Activated B cell treated with CpG ODN at 0.5 μM for 24 hours (primary cell): ENCODE measurements at regions not wholly inside any gene's neighbourhood (a gene's known extent, or its start where the extent isn't known, plus 50 kb on each side); places are given as distances from the start of the nearest gene placed in this dataset.

Experiments used
- ATAC-seq: fragments of 200-7000 bp; cut with Tn5 transposase; one replicate; pipeline ENCODE4 v1.10.0; 2021; ENCODE audit warnings: low read depth, mild to moderate bottlenecking, moderate library complexity
- CTCF ChIA-PET: fragments of 350-600 bp; sonication (Branson Sonifier 250); formaldehyde crosslinking; loops from one replicate; lab custom pipeline; 2021; ENCODE audit warnings: antibody characterized with exemption; lab: Charles Lee
- POLR2A ChIA-PET: fragments of 350-600 bp; sonication (Branson Sonifier 250); formaldehyde crosslinking; loops from one replicate; lab custom pipeline; 2021; ENCODE audit warnings: antibody characterized with exemption; lab: Charles Lee
- DNase-seq: peaks from one replicate; pipeline ENCODE4 v3.0.0; 2022
- H3K27ac Mint-ChIP-seq: one replicate; pipeline ENCODE4 v1.8.0; 2020; ENCODE audit warnings: mixed read lengths
- H3K27me3 Mint-ChIP-seq: one replicate; pipeline ENCODE4 v1.8.0; 2021; ENCODE audit warnings: mixed read lengths
- H3K36me3 Mint-ChIP-seq: one replicate; pipeline ENCODE4 v1.8.0; 2021; ENCODE audit warnings: low read depth, mixed read lengths
- H3K4me1 Mint-ChIP-seq: one replicate; pipeline ENCODE4 v1.8.0; 2021; ENCODE audit warnings: mixed read lengths
- H3K4me3 Mint-ChIP-seq: one replicate; pipeline ENCODE4 v1.8.0; 2020; ENCODE audit warnings: mild to moderate bottlenecking, mixed read lengths
- H3K9me3 Mint-ChIP-seq: one replicate; pipeline ENCODE4 v1.8.0; 2020; ENCODE audit warnings: mixed read lengths
- intact Hi-C: fragments of 100-400 bp; cut with micrococcal nuclease; formaldehyde crosslinking; loops from one replicate; pipeline ENCODE4 v1.15.1; 2024
- TF ChIP-seq, protein P1 (sequence below): fragments of 200-600 bp; IDR thresholded peaks from one replicate; pipeline ENCODE4 v1.8.0; 2022; ENCODE audit warnings: antibody characterized with exemption, mild to moderate bottlenecking

DNA sequence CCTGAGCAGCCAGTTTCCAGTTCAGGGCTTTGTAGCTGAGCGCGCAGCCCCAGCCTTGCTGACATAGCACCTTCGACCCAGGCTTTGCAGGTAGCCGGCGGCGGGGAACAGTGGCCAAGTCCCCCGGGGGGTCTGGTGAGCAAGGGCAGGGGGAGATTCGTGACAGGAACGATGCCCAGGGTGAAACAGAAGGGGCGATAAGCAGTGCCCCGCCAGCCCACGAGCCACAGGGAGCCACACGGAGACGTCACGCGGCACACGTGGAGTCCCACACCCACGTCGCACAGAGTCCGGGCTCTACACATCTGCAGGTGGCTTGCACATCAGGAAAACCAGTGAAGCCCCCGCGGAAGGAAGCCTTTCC is 127.2 kb downstream of the SOX1 start:
- no peak for DNase-seq
- ChIA-PET POLR2A (no interaction called here), CTCF (no interaction called here)
- H3K27ac Mint-ChIP-seq, result no peak overlapping the region
- no peaks in the 10 kb centered on the region for H3K27me3 Mint-ChIP-seq
- no peaks in the 10 kb centered on the region for H3K4me1 Mint-ChIP-seq
- ATAC-seq, result no peak
- TF ChIP-seq, protein P1, sequence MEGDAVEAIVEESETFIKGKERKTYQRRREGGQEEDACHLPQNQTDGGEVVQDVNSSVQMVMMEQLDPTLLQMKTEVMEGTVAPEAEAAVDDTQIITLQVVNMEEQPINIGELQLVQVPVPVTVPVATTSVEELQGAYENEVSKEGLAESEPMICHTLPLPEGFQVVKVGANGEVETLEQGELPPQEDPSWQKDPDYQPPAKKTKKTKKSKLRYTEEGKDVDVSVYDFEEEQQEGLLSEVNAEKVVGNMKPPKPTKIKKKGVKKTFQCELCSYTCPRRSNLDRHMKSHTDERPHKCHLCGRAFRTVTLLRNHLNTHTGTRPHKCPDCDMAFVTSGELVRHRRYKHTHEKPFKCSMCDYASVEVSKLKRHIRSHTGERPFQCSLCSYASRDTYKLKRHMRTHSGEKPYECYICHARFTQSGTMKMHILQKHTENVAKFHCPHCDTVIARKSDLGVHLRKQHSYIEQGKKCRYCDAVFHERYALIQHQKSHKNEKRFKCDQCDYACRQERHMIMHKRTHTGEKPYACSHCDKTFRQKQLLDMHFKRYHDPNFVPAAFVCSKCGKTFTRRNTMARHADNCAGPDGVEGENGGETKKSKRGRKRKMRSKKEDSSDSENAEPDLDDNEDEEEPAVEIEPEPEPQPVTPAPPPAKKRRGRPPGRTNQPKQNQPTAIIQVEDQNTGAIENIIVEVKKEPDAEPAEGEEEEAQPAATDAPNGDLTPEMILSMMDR, result no peak
- intact Hi-C loops, result no loop called here
- H3K36me3 Mint-ChIP-seq, result no peaks in the 10 kb centered on the region
- peaks cover 2% of the 10 kb centered on the region for H3K9me3 Mint-ChIP-seq
- H3K4me3 Mint-ChIP-seq, result no peak overlapping the region

DNA sequence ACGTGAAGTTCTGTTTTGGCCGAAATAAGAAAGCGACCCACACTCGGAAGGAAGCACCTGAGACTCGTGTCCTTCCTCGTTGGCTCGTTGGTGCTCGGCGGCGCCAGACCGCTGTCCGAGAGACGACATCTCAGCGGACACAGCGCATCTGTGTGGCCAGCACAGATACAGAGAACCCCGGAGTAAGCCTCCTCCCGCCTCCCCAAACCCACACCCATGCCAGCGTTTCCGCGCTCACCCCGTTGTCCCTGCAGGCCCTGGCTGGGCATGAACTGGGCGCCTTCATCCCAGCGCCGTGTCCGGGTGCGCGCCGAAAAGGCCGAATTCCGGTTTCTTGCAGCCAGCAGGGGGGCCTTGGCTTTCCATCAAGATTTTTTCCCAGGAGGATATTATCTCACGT is 127.6 kb downstream of the SOX1 start:
- ATAC-seq (no peak), DNase-seq (no peak)
- POLR2A ChIA-PET, result no interaction called here
- Mint-ChIP-seq H3K27ac (no peak overlapping the region), H3K9me3 (peaks cover 2% of the 10 kb centered on the region), H3K27me3 (no peaks in the 10 kb centered on the region), H3K4me3 (no peak overlapping the region), H3K36me3 (no peaks in the 10 kb centered on the region), H3K4me1 (no peaks in the 10 kb centered on the region)
- intact Hi-C loops, result no loop called here
- CTCF ChIA-PET, result no interaction called here
- TF ChIP-seq, protein P1, result no peak

DNA sequence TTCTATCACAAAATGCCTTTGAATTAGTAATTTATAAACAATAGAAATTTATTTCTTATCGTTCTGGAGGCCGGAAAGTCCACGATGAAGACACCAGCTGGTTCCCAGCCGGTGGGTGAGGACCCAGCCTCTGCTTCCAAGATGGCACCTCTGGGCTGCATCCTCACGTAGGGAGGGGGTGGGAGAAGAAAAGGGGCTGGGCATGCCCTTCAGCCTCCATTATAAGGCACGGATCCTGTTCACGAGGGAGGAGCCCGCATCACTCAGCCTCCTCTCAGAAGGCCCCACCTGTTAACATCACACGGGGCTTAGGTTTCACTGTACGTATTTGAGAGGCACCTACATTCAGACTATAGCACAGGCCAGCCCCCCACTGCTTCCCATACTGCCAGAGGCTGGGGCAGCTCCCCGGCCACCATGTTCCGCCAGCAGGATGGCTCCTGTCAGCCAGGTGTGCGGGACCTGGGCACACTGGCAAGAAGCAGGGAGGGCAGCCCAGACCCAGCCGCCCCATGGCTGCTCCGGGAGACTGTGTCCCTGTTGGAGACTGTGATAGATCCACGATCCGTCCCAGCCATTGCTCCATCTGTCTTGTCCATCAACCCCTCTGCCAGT is 131.6 kb downstream of the SOX1 start:
- no peak for ATAC-seq
- Mint-ChIP-seq H3K27ac (no peak overlapping the region), H3K4me1 (no peaks in the 10 kb centered on the region), H3K9me3 (no peaks in the 10 kb centered on the region), H3K4me3 (no peak overlapping the region), H3K36me3 (no peaks in the 10 kb centered on the region), H3K27me3 (peaks cover 9% of the 10 kb centered on the region)
- intact Hi-C loops, result no loop called here
- ChIA-PET POLR2A (no interaction called here), CTCF (no interaction called here)
- TF ChIP-seq, protein P1, result no peak
- no peak for DNase-seq

DNA sequence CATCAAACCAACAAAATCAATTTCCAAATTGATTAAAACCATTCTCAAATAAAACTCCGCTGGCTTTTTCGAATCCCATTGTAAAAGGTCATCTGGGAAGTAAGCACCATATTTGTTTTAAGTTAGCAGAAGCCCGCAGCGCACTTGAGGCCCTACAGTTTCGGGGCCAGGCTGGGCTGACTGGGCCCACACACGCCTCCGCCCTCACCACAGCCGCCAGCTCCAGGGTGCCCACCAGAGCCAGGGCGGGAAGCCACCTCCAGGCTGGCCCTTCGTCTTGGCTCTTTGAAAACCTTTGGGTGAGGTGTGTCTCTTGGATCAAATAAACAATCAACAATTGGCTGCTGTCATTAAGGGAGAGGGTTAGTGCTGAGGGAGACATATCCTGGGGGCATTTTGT is 133.3 kb downstream of the SOX1 start:
- DNase-seq, result no peak
- Mint-ChIP-seq H3K4me1 (no peaks in the 10 kb centered on the region), H3K9me3 (no peaks in the 10 kb centered on the region), H3K4me3 (no peak overlapping the region), H3K27ac (no peak overlapping the region), H3K36me3 (no peaks in the 10 kb centered on the region), H3K27me3 (peaks cover 25% of the 10 kb centered on the region)
- ChIA-PET CTCF (no interaction called here), POLR2A (no interaction called here)
- intact Hi-C loops, result no loop called here
- TF ChIP-seq, protein P1, result no peak
- ATAC-seq, result no peak

DNA sequence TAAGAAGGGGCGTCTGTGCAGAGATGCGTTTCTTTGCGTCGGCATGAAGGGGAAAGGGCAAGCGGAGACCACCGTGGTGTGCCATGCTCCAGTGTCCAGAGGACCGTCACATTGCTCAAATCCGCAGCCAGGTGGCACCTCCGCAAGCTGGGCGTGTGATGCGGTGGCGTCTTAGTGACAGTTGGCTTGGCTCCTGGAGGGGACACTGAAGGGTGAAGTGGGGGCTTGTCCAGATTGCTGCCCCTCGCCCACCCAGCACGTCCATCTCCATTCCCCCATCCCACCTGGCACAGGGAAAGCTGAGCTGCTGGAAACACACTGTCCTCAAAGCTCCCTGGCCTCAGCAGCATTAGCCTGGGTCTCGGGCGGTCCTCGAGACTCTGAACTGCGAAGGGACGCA is 135.3 kb downstream of the SOX1 start:
- peaks cover 32% of the 10 kb centered on the region for H3K27me3 Mint-ChIP-seq
- H3K4me1 Mint-ChIP-seq, result no peaks in the 10 kb centered on the region
- H3K9me3 Mint-ChIP-seq, result no peaks in the 10 kb centered on the region
- DNase-seq (no peak), ATAC-seq (no peak)
- H3K36me3 Mint-ChIP-seq, result no peaks in the 10 kb centered on the region
- no peak overlapping the region for H3K4me3 Mint-ChIP-seq
- POLR2A ChIA-PET, result no interaction called here
- H3K27ac Mint-ChIP-seq, result no peak overlapping the region
- CTCF ChIA-PET, result no interaction called here
- intact Hi-C loops, result no loop called here
- TF ChIP-seq, protein P1, result no peak
